ENCODE measurements at regions not wholly inside any gene's neighbourhood (a gene's known extent, or its start where the extent isn't known, plus 50 kb on each side); places are given as distances from the start of the nearest gene placed in this dataset.

- no peak for TF ChIP-seq EZH2phosphoT487 (IDR thresholded peaks at IDR 0.05; ENCODE audit: borderline replicate concordance, low read depth, low read length)
- no peak for TF ChIP-seq CTCF (conservative IDR thresholded peaks at IDR 0.05; ENCODE audit: low read length)
These were observed 115.1 kb upstream of the IQSEC1 start for GRCh38 chr3:13188181-13188779.

Measured in OCI-LY7 (cell line).